ENCODE measurements at regions not wholly inside any gene's neighbourhood (a gene's known extent, or its start where the extent isn't known, plus 50 kb on each side); places are given as distances from the start of the nearest gene placed in this dataset.
"Not testable (repeated sequence)": the region's sequence is repeated elsewhere in the genome, so short reads cannot be mapped to it uniquely, and the experiment has no call there.

GRCh38 chr7:67854221-67855178, 857.9 kb downstream of the TYW1 start:
- DNase-seq, result no peak

- DNase-seq, result no peak
These were observed 858.7 kb downstream of the TYW1 start for GRCh38 chr7:67855322-67855721.

- no peak for DNase-seq
These were observed 859.4 kb downstream of the TYW1 start for GRCh38 chr7:67856046-67856445.

- no peak for DNase-seq
These were observed 861.1 kb downstream of the TYW1 start for GRCh38 chr7:67857698-67858097.

- DNase-seq, result no peak
These were observed 862.3 kb downstream of the TYW1 start for GRCh38 chr7:67858931-67859330.

- no peak for DNase-seq
These were observed 867.3 kb downstream of the TYW1 start for GRCh38 chr7:67863911-67864310.

GRCh38 chr7:67866054-67866453, 869.4 kb downstream of the TYW1 start:
- DNase-seq, result no peak

- DNase-seq, result no peak
These were observed 870.2 kb downstream of the TYW1 start for GRCh38 chr7:67866812-67867211.

GRCh38 chr7:67870396-67870795, 873.8 kb downstream of the TYW1 start:
- DNase-seq, result no peak

- DNase-seq, result no peak
These were observed 878.9 kb downstream of the TYW1 start for GRCh38 chr7:67875558-67875957.

GRCh38 chr7:67878808-67879207, 882.2 kb downstream of the TYW1 start:
- DNase-seq, result no peak

- no peak for DNase-seq
These were observed 886.2 kb downstream of the TYW1 start for GRCh38 chr7:67882843-67883242.

- DNase-seq, result no peak
These were observed 893.7 kb downstream of the TYW1 start for GRCh38 chr7:67890316-67890715.

- DNase-seq, result no peak
These were observed 898.1 kb downstream of the TYW1 start for GRCh38 chr7:67894746-67895145.

GRCh38 chr7:67896721-67897120, 900.1 kb downstream of the TYW1 start:
- DNase-seq, result no peak

- DNase-seq, result no peak
These were observed 903.8 kb downstream of the TYW1 start for GRCh38 chr7:67900456-67900855.

- DNase-seq, result no peak
These were observed 905.3 kb downstream of the TYW1 start for GRCh38 chr7:67901808-67902480.

GRCh38 chr7:67907792-67908191, 911.2 kb downstream of the TYW1 start:
- DNase-seq, result no peak

- DNase-seq, result no peak
These were observed 915.8 kb downstream of the TYW1 start for GRCh38 chr7:67912437-67912836.

- no peak for DNase-seq
These were observed 917.0 kb downstream of the TYW1 start for GRCh38 chr7:67913604-67914003.

- not testable (repeated sequence) for DNase-seq
These were observed 919.5 kb downstream of the TYW1 start for GRCh38 chr7:67916111-67916510.

- DNase-seq, result no peak
These were observed 920.2 kb downstream of the TYW1 start for GRCh38 chr7:67916571-67917436.

- DNase-seq, result no peak
These were observed 920.8 kb downstream of the TYW1 start for GRCh38 chr7:67917437-67917755.
